Fibroblast of lung (primary cell): ENCODE measurements at regions not wholly inside any gene's neighbourhood (a gene's known extent, or its start where the extent isn't known, plus 50 kb on each side); places are given as distances from the start of the nearest gene placed in this dataset.

Experiments
- EZH2 ChIP-seq: IDR thresholded peaks from 2 replicates; pipeline ENCODE4 v1.5.1; 2012; ENCODE audit warnings: low read length, control low read depth, mild to moderate bottlenecking; ENCODE audit errors: missing control alignments
- TF ChIP-seq, protein P1 (sequence below), 2 donors: IDR thresholded peaks in 1 of 2; conservative IDR thresholded peaks in 1 of 2; 1 replicate in 1 of 2; 2 replicates in 1 of 2; pipeline ENCODE4 v1.5.1; 2011 to 2012; ENCODE audit warnings: low read length in 2 of 2, control low read depth in 1 of 2, inconsistent platforms in 1 of 2, low read depth in 1 of 2, mild to moderate bottlenecking in 1 of 2

DNA sequence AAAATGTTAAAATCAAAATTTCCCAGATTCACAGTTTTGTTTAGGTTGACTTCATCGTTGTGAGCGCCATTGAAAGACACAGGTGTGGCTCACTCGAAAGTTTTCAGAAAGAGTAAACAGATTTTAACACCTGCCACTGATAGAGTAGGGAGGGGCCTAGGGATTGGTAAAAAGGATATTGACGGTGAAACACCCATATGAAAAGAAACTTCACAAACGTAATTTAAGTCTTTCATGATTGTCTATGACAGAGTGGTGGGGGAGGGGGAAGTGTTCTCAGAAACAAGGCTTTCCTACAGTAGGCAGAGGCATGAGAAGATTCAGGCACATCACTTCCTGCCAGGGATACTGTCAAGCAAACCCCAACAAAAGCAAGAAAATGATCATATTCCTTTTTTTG, 101.4 kb downstream of the PERP start:
- TF ChIP-seq, protein P1, sequence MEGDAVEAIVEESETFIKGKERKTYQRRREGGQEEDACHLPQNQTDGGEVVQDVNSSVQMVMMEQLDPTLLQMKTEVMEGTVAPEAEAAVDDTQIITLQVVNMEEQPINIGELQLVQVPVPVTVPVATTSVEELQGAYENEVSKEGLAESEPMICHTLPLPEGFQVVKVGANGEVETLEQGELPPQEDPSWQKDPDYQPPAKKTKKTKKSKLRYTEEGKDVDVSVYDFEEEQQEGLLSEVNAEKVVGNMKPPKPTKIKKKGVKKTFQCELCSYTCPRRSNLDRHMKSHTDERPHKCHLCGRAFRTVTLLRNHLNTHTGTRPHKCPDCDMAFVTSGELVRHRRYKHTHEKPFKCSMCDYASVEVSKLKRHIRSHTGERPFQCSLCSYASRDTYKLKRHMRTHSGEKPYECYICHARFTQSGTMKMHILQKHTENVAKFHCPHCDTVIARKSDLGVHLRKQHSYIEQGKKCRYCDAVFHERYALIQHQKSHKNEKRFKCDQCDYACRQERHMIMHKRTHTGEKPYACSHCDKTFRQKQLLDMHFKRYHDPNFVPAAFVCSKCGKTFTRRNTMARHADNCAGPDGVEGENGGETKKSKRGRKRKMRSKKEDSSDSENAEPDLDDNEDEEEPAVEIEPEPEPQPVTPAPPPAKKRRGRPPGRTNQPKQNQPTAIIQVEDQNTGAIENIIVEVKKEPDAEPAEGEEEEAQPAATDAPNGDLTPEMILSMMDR (conservative IDR thresholded peaks at IDR 0.05 in 1 of 2, IDR thresholded peaks at IDR 0.05 in 1 of 2; ENCODE audit: low read depth in 1 of 2, low read length in 2 of 2), result no peak
- no peak for TF ChIP-seq EZH2
